HG03442 (cell line): ENCODE measurements at regions not wholly inside any gene's neighbourhood (a gene's known extent, or its start where the extent isn't known, plus 50 kb on each side); places are given as distances from the start of the nearest gene placed in this dataset.

Source experiments
- ATAC-seq: cut with Tn5 transposase; IDR thresholded peaks from one replicate; pipeline ENCODE4 v1.9.1; 2021; ENCODE audit warnings: mild to moderate bottlenecking, moderate library complexity; ENCODE audit not compliant: unreplicated experiment

DNA sequence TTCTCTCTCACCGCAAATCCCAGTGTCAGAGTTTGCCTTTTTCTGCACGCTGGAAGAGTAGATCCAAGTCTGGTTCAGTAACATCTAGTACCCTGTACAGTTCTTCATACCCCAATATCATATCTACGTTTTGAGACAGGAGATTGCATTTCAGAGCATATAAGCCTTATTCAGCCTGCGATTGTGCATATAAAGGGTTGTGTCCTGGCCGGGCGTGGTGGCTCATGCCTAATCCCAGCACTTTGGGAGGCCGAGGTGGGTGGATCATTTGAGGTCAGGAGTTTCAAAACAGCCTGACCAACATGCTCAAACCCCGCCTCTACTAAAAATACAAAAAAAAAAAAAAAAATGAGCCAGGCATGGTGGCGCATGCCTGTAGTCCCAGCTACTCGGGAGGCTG is 104.9 kb downstream of the MTNR1B start:
- ATAC-seq: no peak

DNA sequence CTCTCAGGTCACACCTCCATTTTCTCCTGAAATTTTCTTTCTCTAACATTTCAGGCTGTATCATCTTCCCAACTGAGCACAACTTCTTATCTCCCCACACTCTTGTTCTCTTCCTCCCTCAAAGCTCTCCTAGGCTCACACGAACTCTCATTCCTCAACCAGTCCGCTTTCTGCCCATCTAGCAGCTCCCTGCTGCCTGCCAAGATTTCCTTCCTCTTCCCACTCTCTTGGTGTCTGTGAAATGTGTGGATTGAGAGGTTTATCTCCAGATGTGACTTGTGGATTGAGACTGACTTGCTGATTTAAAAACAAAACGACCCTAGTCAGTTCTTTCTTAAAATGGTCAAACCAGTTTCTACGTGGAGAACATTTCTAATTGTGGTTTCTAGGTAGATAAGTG is 106.3 kb downstream of the MTNR1B start:
- no peak for ATAC-seq

DNA sequence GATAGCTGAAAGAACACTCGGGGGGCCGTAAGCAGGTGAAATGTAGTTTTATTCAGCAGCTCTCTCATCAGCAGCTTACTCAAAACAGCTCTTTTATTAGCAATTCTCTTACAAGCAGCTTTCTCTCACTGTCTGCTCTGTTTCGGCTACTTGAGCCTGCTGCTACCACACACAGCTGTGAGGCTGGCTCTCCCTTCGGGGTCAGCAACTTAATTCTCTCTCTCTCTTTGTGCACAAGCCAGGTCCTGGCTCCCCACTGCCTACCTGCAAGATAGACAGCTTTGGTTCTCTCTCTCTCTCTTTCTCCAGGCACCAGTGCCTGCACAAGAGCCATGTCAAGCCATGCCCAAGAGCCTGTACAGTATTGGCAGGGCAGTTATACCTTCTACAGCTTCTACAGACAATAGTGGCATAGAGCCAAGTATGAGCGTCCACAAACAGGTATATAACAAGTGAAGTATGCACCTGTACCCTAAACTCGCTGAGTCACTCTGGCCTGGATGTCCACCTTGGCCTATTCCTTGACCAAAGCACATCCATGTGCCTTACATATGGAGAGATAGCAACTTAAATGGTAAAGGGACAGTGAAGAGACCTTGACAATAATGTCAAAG is 110.8 kb downstream of the MTNR1B start:
- ATAC-seq: no peak

DNA sequence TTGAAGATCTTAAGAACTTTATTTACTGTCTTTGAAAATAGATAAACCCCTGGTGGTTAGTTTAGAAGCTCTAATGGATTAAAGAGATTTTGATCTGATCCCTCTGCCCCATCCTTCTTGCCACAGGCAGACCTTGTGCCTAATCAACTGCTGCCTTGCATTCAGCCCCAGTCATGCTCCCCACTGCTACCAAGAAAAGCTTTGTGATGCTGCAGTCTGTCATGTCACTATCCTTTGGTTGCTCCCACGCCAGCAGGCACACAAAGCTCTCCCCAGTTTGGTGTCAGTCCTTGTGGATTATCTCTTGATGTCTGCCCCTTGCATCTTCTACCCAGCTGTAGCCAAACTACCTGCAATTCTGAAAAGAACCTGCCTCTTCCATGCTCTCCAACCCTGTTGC is 112.2 kb downstream of the MTNR1B start:
- ATAC-seq: no peak

DNA sequence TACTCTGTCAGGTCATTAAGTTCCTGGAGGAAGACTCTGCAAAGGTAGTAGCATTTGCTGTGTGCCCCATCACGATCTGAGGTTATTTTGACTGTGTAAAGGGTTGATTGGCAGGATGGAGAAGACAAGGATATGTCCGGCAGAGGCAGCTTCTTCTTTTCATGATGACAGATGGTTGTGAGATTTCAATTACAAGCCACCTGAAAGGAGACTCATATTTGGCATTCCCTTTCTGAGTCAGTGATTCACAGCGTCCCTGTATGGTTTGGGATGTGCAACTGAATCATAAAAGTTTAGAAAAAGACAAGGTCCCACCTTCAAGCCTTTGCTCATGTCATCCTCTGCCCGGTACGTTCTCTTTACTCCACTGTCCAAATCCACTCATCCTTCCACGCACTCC is 113.4 kb downstream of the MTNR1B start:
- ATAC-seq: no peak

DNA sequence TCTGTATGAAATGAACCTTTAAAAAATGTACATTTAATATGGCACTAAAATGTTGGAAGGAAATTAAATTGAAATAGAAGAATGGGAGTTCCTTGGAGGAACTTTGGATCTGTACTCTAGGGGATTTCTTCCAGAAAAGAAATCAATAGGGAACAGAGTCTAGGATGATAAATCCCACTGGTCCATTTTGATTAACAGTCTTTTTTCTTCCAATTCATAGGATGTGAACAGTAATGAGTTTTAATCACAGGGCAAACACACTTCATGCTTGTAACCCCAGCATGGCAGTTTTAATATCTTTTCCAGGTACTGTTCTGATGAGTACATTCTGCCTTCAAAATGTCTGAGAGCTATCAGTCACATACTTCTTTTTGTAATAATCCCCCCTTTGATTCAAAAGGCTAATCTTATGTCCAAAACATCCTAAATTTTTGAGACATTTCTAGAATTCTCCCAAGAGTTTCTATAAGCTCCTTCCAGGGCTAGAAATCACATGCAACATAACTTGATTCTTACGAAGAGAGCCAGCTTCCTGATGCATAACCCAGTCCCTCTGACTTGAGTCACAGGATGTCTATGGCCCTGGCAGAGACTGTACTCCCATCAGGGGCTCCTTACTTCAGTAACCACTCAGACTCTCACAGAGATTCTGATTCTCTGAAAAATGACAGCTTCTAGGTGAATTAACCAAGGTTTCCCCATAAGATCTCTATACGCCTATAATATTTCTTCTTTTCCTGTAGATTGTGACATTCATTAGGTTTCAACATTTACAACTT is 112.9 kb downstream of the SLC36A4 start:
- ATAC-seq: no peak

DNA sequence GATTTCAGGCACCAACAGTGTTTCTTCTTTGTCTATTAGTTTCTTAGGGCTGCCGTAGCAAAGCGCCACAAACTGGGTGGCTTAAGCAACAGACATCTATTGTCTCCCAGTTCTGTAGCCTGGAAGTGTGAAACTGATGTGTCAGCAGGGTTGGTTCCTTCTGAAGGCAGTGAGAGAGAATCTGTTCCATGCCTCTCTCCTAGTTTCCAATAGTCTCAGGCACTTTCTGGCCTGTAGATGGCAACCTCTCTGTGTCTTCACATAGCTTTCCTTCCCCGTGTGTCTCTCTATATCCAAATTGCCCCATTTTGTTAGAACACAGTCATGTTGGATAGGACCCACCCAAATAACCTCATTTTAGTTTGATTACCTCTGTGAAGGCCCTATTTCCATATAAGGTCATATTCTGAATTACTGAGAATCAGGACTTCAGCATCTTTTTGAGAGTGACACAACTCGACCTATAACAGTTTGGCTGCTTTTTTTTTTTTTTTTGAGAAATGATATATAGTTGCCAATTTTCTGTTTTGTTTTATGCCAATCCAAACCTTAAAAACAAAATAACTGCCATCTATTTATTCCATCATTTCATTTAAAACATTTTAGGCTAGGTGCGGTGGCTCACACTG is 108.2 kb downstream of the SLC36A4 start:
- peak; percentile 57 for ATAC-seq
